Heart left ventricle (tissue), 16 donors: ENCODE measurements at regions not wholly inside any gene's neighbourhood (a gene's known extent, or its start where the extent isn't known, plus 50 kb on each side); places are given as distances from the start of the nearest gene placed in this dataset.

Experiments used
- ATAC-seq, 4 donors: fragments of 200-7000 bp; cut with Tn5 transposase; one replicate each; pipeline ENCODE4 v1.9.1; 2020 to 2022; ENCODE audit warnings: moderate library complexity in 4 of 4, mild to moderate bottlenecking in 3 of 4, moderate number of reproducible peaks in 1 of 4
- DNase-seq, 5 donors: peaks; one replicate each; pipeline ENCODE4 v3.0.0-alpha.2; 2020
- H3K27ac ChIP-seq, 12 donors: fragments of 200-600 bp; sonication (generic) in 4 of 12; one replicate each; pipeline versions ENCODE4 v1.5.0 to v1.8.0; 2016 to 2022; ENCODE audit warnings: mild to moderate bottlenecking in 2 of 12
- H3K27me3 ChIP-seq, 9 donors: fragments of 200-600 bp; sonication (generic) in 2 of 9; one replicate each; pipeline versions ENCODE4 v1.5.1 to v1.8.0; 2016 to 2022; ENCODE audit warnings: mild to moderate bottlenecking in 3 of 9
- H3K36me3 ChIP-seq, 9 donors: fragments of 200-600 bp; sonication (generic) in 2 of 9; one replicate each; pipeline versions ENCODE4 v1.5.0 to v1.8.0; 2018 to 2022; ENCODE audit warnings: mild to moderate bottlenecking in 2 of 9
- H3K4me1 ChIP-seq, 12 donors: fragments of 200-600 bp; sonication (generic) in 4 of 12; one replicate each; pipeline versions ENCODE4 v1.5.0 to v1.8.0; 2016 to 2022; ENCODE audit warnings: mild to moderate bottlenecking in 3 of 12
- H3K4me3 ChIP-seq, 12 donors: fragments of 200-600 bp; sonication (generic) in 4 of 12; one replicate each; pipeline versions ENCODE4 v1.5.0 to v1.8.0; 2017 to 2022; ENCODE audit warnings: mild to moderate bottlenecking in 9 of 12, moderate library complexity in 4 of 12
- H3K9me3 ChIP-seq, 12 donors: fragments of 200-600 bp; sonication (generic) in 4 of 12; one replicate each; pipeline versions ENCODE4 v1.5.0 to v1.8.0; 2016 to 2022; ENCODE audit warnings: mild to moderate bottlenecking in 1 of 12
- POLR2A ChIP-seq, 2 donors: fragments of 450-650 bp; IDR thresholded peaks; one replicate each; pipeline ENCODE4 v1.6.1; 2017; ENCODE audit warnings: antibody characterized with exemption in 2 of 2, mild to moderate bottlenecking in 2 of 2, moderate library complexity in 2 of 2
- WGBS, 4 donors: extraction: QIAGEN DNeasy Blood & Tissue Kit in 2 of 4; methylation state at CpG; one replicate each; pipeline versions ENCODE4 v1.1.5 to v1.1.7; 2013 to 2018; 5-methylcytosine and 5-hydroxymethylcytosine counted together
- intact Hi-C, 10 donors: fragments of 100-400 bp; cut with DNase I; formaldehyde crosslinking; loops; one replicate each; pipeline versions ENCODE4 v1.11.1 to v1.14.2; 2022
- TF ChIP-seq, protein P1 (sequence below), 12 donors: fragments of 200-600 bp; sonication (generic) in 4 of 12; IDR thresholded peaks; one replicate each; pipeline versions ENCODE4 v1.5.0 to v1.8.0; 2018 to 2022; ENCODE audit warnings: antibody characterized with exemption in 12 of 12, mild to moderate bottlenecking in 5 of 12
- donor health status: ischemic (EF 13 %, LVEDD 7.1; RV severe dilation, severe dysfunction).
- donor health status: healthy with polysubstance abuse.
- donor health status: DM: no; HTN: yes; CAD: no.
- donor health status: DM: no; HTN: no; CAD: no.
- donor health status: ischemic (EF 25% LVEDD 6.9; RV normal size, moderate dysfunction).
- donor health status: ischemic (EF 25% LVEDD 5.7; RV mildly dilated, moderate dysfunction).
- donor health status: healthy.
- donor health status: DM: yes; HTN: yes; CAD: no.
- donor health status: ischemic (EF 35%, LVEDD 5.7; RV mildly dilated, moderate dysfunction).
- donor health status: nonischemic (EF 11% LVEDD 7.7; RV severe dilation, severe dysfunction).
- donor health status: DM: yes; HTN: yes; CAD: no.
- donor health status: PGD.
- donor health status: ischemic (EF 29% LVEDD 5.4; RV normal size, mild dysfunction).
- donor health status: nonischemic (EF 23%, LVEDD 6.1; RV moderate dilation, normal function).

DNA sequence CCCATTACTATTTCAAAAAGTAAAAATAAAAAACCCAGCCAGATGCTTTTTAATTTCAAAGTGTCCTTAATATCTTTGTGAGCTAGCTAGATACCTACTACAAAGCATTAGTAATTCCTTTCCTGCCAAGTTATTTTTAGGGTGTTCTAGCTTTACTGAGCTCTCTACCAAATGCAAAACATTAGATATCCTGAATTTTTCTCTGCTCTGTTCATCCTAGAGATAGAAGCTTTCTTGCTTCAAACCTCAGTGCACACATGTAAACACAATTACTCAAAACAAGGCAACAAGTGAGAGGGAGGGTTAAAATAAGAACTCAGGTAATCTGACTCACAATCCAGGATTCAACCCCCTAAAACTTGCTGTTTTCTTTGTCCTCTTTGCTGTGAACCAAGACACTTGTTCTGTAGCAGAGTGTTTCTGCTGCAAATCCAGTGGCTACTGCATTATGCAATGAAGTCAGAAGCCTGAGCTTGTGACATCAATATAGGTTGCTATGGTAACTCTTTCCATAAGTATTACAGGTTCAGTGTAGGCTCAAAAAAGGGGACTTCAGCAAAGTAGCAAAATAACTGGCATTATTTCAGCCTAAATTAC, 72.6 kb upstream of the STXBP5 start:
- no peak for TF ChIP-seq POLR2A (IDR thresholded peaks at IDR 0.05)
- TF ChIP-seq, protein P1, sequence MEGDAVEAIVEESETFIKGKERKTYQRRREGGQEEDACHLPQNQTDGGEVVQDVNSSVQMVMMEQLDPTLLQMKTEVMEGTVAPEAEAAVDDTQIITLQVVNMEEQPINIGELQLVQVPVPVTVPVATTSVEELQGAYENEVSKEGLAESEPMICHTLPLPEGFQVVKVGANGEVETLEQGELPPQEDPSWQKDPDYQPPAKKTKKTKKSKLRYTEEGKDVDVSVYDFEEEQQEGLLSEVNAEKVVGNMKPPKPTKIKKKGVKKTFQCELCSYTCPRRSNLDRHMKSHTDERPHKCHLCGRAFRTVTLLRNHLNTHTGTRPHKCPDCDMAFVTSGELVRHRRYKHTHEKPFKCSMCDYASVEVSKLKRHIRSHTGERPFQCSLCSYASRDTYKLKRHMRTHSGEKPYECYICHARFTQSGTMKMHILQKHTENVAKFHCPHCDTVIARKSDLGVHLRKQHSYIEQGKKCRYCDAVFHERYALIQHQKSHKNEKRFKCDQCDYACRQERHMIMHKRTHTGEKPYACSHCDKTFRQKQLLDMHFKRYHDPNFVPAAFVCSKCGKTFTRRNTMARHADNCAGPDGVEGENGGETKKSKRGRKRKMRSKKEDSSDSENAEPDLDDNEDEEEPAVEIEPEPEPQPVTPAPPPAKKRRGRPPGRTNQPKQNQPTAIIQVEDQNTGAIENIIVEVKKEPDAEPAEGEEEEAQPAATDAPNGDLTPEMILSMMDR (IDR thresholded peaks at IDR 0.05), result no peak
- intact Hi-C loops, result loop anchor here in 2 of 10 donors (5.0 to 10.0 kb wide), 2 partner anchors 71 to 73 kb away; partner anchors contain the start of gene STXBP5 (in 2 of the 2)
- Histone ChIP-seq H3K9me3 (no peaks in the 10 kb centered on the region), H3K36me3 (no peaks in the 10 kb centered on the region), H3K4me3 (no peak overlapping the region), H3K4me1 (peaks cover 0 to 17% (median 0%) of the 10 kb centered on the region in 12 donors), H3K27ac (peak overlapping the region in 1 of 12 donors; percentile 22), H3K27me3 (no peaks in the 10 kb centered on the region)
- no peak for ATAC-seq
- no peak for DNase-seq

DNA sequence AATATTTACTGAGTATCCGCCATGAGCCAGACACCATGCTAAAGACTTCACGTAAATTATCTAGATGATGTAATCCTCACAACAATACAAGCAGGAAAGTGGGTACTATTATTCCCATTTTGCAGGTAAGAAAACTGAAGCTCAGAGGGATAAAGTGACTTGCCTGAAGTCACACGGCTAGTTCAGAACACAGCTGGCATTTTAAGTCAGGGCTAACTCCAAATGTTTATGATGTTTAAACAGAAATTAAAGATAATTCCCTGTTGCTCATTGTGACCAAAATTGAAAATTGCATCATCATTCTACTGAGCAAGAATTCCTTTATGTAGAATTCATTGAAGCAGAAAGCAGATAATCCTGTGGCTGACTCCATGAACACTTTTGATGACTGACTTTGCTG, 71.3 kb upstream of the STXBP5 start:
- intact Hi-C loops, result loop anchor here in 2 of 10 donors (5.0 to 10.0 kb wide), 2 partner anchors 69 to 72 kb away; partner anchors contain the start of gene STXBP5 (in 2 of the 2)
- Histone ChIP-seq H3K36me3 (no peaks in the 10 kb centered on the region), H3K9me3 (no peaks in the 10 kb centered on the region), H3K27me3 (no peaks in the 10 kb centered on the region), H3K4me1 (peaks cover 0 to 14% (median 0%) of the 10 kb centered on the region in 12 donors), H3K4me3 (no peak overlapping the region), H3K27ac (no peak overlapping the region)
- ATAC-seq (no peak), DNase-seq (no peak)
- WGBS, 4 donors, result 92 to 97% (median 94%) methylated on average over 3 of the region's 3 CpGs
- TF ChIP-seq, protein P1 (IDR thresholded peaks at IDR 0.05), result no peak
- no peak for TF ChIP-seq POLR2A (IDR thresholded peaks at IDR 0.05)

DNA sequence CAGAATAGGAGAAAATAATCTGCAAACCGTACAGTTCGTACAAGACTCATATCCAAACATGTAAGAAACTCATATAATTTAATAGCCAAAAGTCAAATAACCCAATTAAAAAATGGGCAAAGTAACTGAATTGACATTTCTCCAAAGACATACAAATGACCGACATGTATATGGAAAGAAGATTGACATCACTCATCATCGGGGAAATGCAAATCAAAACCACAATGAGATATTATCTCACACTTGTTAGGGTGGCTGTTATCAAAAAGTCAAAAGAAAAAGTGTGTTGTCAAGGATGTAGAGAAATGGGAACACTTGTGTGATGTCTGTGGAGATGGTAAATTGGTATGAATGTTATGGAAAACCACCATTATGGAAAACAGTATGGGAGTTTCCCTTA, 70.5 kb upstream of the STXBP5 start:
- TF ChIP-seq POLR2A (IDR thresholded peaks at IDR 0.05), result no peak
- DNase-seq (no peak), ATAC-seq (no peak)
- no peak overlapping the region for H3K4me3 ChIP-seq
- no peak overlapping the region for H3K27ac ChIP-seq
- WGBS, 4 donors, result 89 to 94% (median 93%) methylated on average over 4 of the region's 4 CpGs
- intact Hi-C loops, result loop anchor here in 2 of 10 donors (5.0 to 10.0 kb wide), 2 partner anchors 69 to 71 kb away; partner anchors contain the start of gene STXBP5 (in 2 of the 2)
- H3K4me1 ChIP-seq, result peaks cover 0 to 14% (median 0%) of the 10 kb centered on the region in 12 donors
- H3K9me3 ChIP-seq, result no peaks in the 10 kb centered on the region
- no peaks in the 10 kb centered on the region for H3K27me3 ChIP-seq
- no peaks in the 10 kb centered on the region for H3K36me3 ChIP-seq

DNA sequence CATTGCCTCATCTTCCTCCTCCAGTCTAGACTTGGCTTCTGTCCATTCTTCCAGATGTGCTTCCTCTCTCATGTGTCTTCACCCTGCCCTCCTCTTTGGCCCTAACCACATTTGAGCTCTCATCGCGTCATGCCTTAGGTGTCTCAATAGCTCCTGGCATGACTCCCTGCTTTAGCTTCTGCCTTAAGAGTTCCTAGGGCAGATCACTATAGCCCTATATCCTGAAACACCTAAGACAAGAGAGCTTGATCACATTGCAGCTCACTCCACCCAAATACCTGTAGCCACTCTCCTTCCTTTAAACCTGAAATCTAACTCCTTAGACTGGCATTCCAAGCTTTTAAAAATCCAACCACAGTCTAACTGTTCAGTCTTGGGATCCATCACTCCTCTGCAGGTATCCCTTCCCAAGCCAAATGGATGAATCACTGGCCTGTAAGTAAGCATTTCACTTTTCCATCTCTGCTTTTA, 69.0 kb upstream of the STXBP5 start:
- WGBS, 4 donors, result 39 to 63% (median 46%) methylated on average over 2 of the region's 2 CpGs
- H3K27ac ChIP-seq, result no peak overlapping the region
- DNase-seq, result peak in 1 of 5 donors; percentile 24
- ATAC-seq, result peak in 1 of 4 donors; percentile 67
- H3K4me1 ChIP-seq, result peaks cover 0 to 14% (median 0%) of the 10 kb centered on the region in 12 donors
- no peaks in the 10 kb centered on the region for H3K9me3 ChIP-seq
- TF ChIP-seq, protein P1 (IDR thresholded peaks at IDR 0.05), result no peak
- TF ChIP-seq POLR2A (IDR thresholded peaks at IDR 0.05), result no peak
- H3K27me3 ChIP-seq, result no peaks in the 10 kb centered on the region
- no peak overlapping the region for H3K4me3 ChIP-seq
- intact Hi-C loops, result loop anchor here in 2 of 10 donors (5.0 to 10.0 kb wide), 2 partner anchors 67 to 70 kb away; partner anchors contain the start of gene STXBP5 (in 2 of the 2)
- no peaks in the 10 kb centered on the region for H3K36me3 ChIP-seq
